ENCODE measurements at regions not wholly inside any gene's neighbourhood (a gene's known extent, or its start where the extent isn't known, plus 50 kb on each side); places are given as distances from the start of the nearest gene placed in this dataset.

DNA sequence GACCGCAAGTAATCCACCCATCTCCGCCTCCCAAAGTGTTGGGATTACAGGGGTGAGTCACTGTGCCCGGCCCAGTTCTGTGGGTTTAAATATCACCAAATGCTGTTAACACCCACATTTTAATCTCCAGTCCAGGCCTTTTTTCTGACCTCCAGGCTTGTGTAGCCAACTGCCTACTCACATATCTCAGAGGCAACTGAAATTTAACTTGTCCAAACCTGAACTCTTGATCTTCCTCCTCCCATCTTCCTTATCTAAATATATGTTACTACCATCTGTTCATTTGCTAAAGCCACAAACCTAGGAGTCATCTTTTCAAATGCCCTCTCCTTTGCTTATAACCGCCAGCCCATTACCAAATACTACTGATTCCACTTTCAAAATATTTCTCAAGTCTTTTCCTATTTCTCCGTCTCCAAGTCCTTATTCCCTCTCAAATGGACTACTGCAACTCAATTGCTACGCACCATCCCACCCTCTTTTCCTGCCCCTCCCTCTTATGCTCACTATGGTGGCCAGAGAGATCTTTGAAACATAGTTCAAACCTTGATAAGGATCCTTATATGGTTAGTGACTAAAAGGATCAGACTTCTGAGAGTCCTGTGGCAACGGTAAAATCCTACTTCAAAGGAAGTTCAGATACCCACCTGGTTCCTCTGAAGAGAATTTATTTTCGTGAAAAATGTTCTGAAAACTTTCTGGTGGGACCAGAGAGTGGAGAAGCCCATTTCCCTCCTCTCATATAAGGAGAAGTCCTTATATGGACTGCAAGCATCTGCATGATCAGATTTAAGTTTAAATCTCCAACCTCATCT, 78.5 kb upstream of the CDC42BPA start (continued):
- TF ChIP-seq HOMEZ (CRISPR knock-in tag; IDR thresholded peaks at IDR 0.05) (no peak), RUNX1 (IDR thresholded peaks at IDR 0.05; ENCODE audit: low read depth) (peak; percentile 87), GTF2A2 (tag; IDR thresholded peaks at IDR 0.05) (no peak), TBP (optimal IDR thresholded peaks at IDR 0.05; ENCODE audit: low read depth, low read length) (peak; percentile 50), SIN3B (IDR thresholded peaks at IDR 0.05; ENCODE audit: low read depth) (no peak), ZNF311 (CRISPR knock-in tag; IDR thresholded peaks at IDR 0.05) (no peak), ZNF175 (CRISPR knock-in tag; IDR thresholded peaks at IDR 0.05; ENCODE audit: low read depth) (0 out of 2 replicates have a peak, but pooled peaks have one; percentile 72), ZNF41 (CRISPR knock-in tag; conservative IDR thresholded peaks at IDR 0.05) (no peak), LARP7 (IDR thresholded peaks at IDR 0.05) (no peak), ZBED1 (IDR thresholded peaks at IDR 0.05) (peak; percentile 77; the same call in 1 of the 2 replicates), NR2F6 (CRISPR knock-in tag; IDR thresholded peaks at IDR 0.05) (no peak), RFX7 (CRISPR knock-in tag; IDR thresholded peaks at IDR 0.05) (no peak), ZNF57 (CRISPR knock-in tag; IDR thresholded peaks at IDR 0.05) (no peak), LCOR (CRISPR knock-in tag; IDR thresholded peaks at IDR 0.05) (peak; percentile 82), ILK (tag; IDR thresholded peaks at IDR 0.05; ENCODE audit: borderline replicate concordance, low read depth) (no peak), PURB (CRISPR knock-in tag; IDR thresholded peaks at IDR 0.05; ENCODE audit: low read depth) (no peak), DEAF1 (CRISPR knock-in tag; IDR thresholded peaks at IDR 0.05) (no peak), XRCC5 (IDR thresholded peaks at IDR 0.05; ENCODE audit: low read depth, low read length) (no peak), FOXJ3 (CRISPR knock-in tag; IDR thresholded peaks at IDR 0.05) (no peak), ASH1L (IDR thresholded peaks at IDR 0.05; ENCODE audit: borderline replicate concordance, low read depth, partially characterized antibody) (no peak), CBFB (CRISPR knock-in tag; IDR thresholded peaks at IDR 0.05) (peak; percentile 80), ZZZ3 (IDR thresholded peaks at IDR 0.05) (peak; percentile 13; the same call in 1 of the 2 replicates)
- TF ChIP-seq, protein P1, sequence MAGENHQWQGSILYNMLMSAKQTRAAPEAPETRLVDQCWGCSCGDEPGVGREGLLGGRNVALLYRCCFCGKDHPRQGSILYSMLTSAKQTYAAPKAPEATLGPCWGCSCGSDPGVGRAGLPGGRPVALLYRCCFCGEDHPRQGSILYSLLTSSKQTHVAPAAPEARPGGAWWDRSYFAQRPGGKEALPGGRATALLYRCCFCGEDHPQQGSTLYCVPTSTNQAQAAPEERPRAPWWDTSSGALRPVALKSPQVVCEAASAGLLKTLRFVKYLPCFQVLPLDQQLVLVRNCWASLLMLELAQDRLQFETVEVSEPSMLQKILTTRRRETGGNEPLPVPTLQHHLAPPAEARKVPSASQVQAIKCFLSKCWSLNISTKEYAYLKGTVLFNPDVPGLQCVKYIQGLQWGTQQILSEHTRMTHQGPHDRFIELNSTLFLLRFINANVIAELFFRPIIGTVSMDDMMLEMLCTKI (IDR thresholded peaks at IDR 0.05; ENCODE audit: partially characterized antibody): no peak
- TF ChIP-seq, protein P2, sequence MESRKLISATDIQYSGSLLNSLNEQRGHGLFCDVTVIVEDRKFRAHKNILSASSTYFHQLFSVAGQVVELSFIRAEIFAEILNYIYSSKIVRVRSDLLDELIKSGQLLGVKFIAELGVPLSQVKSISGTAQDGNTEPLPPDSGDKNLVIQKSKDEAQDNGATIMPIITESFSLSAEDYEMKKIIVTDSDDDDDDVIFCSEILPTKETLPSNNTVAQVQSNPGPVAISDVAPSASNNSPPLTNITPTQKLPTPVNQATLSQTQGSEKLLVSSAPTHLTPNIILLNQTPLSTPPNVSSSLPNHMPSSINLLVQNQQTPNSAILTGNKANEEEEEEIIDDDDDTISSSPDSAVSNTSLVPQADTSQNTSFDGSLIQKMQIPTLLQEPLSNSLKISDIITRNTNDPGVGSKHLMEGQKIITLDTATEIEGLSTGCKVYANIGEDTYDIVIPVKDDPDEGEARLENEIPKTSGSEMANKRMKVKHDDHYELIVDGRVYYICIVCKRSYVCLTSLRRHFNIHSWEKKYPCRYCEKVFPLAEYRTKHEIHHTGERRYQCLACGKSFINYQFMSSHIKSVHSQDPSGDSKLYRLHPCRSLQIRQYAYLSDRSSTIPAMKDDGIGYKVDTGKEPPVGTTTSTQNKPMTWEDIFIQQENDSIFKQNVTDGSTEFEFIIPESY (CRISPR knock-in tag; IDR thresholded peaks at IDR 0.05): no peak
